ENCODE measurements at regions not wholly inside any gene's neighbourhood (a gene's known extent, or its start where the extent isn't known, plus 50 kb on each side); places are given as distances from the start of the nearest gene placed in this dataset.
"Not testable (repeated sequence)": the region's sequence is repeated elsewhere in the genome, so short reads cannot be mapped to it uniquely, and the experiment has no call there.

- no peaks in the 10 kb centered on the region for H3K27me3 Mint-ChIP-seq
- H3K9me3 Mint-ChIP-seq (ENCODE audit: low read depth) = peaks cover 14% of the 10 kb centered on the region
- H3K4me3 Mint-ChIP-seq (ENCODE audit: low read depth) = no peak overlapping the region
- peaks cover 5% of the 10 kb centered on the region for H3K4me1 Mint-ChIP-seq (ENCODE audit: low read depth)
- H3K27ac Mint-ChIP-seq = no peak overlapping the region
- DNase-seq (ENCODE audit: low spot score, unreplicated experiment) = no peak
- H3K36me3 Mint-ChIP-seq (ENCODE audit: insufficient read depth) = peaks cover 1% of the 10 kb centered on the region
- no peak for TF ChIP-seq CTCF (IDR thresholded peaks at IDR 0.05; ENCODE audit: unreplicated experiment)
These were observed 1296.0 kb upstream of the NXPH2 start for GRCh38 chr2:140076164-140076563.

GRCh38 chr2:140073763-140074162 is 1293.6 kb upstream of the NXPH2 start:
- not testable (repeated sequence) for DNase-seq (ENCODE audit: low spot score, unreplicated experiment); H3K4me1 Mint-ChIP-seq (ENCODE audit: low read depth); H3K27me3 Mint-ChIP-seq; H3K36me3 Mint-ChIP-seq (ENCODE audit: insufficient read depth); H3K4me3 Mint-ChIP-seq (ENCODE audit: low read depth); H3K27ac Mint-ChIP-seq
- H3K9me3 Mint-ChIP-seq (ENCODE audit: low read depth) = peaks cover 14% of the 10 kb centered on the region

GRCh38 chr2:140067661-140068060 is 1287.5 kb upstream of the NXPH2 start:
- DNase-seq (ENCODE audit: low spot score, unreplicated experiment) = no peak
- Mint-ChIP-seq H3K4me3 (ENCODE audit: low read depth) (no peak overlapping the region), H3K36me3 (ENCODE audit: insufficient read depth) (no peaks in the 10 kb centered on the region), H3K4me1 (ENCODE audit: low read depth) (no peaks in the 10 kb centered on the region), H3K27me3 (no peaks in the 10 kb centered on the region), H3K27ac (no peak overlapping the region), H3K9me3 (ENCODE audit: low read depth) (no peaks in the 10 kb centered on the region)
- no peak for TF ChIP-seq CTCF (IDR thresholded peaks at IDR 0.05; ENCODE audit: unreplicated experiment)

- no peaks in the 10 kb centered on the region for H3K4me1 Mint-ChIP-seq (ENCODE audit: low read depth)
- H3K36me3 Mint-ChIP-seq (ENCODE audit: insufficient read depth) = no peaks in the 10 kb centered on the region
- no peak for DNase-seq (ENCODE audit: low spot score, unreplicated experiment)
- no peak for TF ChIP-seq CTCF (IDR thresholded peaks at IDR 0.05; ENCODE audit: unreplicated experiment)
- H3K9me3 Mint-ChIP-seq (ENCODE audit: low read depth) = no peaks in the 10 kb centered on the region
- H3K27me3 Mint-ChIP-seq = no peaks in the 10 kb centered on the region
- H3K27ac Mint-ChIP-seq = no peak overlapping the region
- no peak overlapping the region for H3K4me3 Mint-ChIP-seq (ENCODE audit: low read depth)
These were observed 1284.1 kb upstream of the NXPH2 start for GRCh38 chr2:140064243-140064642.

GRCh38 chr2:140063356-140063755 is 1283.2 kb upstream of the NXPH2 start:
- H3K9me3 Mint-ChIP-seq (ENCODE audit: low read depth) = no peaks in the 10 kb centered on the region
- no peaks in the 10 kb centered on the region for H3K27me3 Mint-ChIP-seq
- DNase-seq (ENCODE audit: low spot score, unreplicated experiment) = no peak
- no peaks in the 10 kb centered on the region for H3K4me1 Mint-ChIP-seq (ENCODE audit: low read depth)
- no peak for TF ChIP-seq CTCF (IDR thresholded peaks at IDR 0.05; ENCODE audit: unreplicated experiment)
- no peaks in the 10 kb centered on the region for H3K36me3 Mint-ChIP-seq (ENCODE audit: insufficient read depth)
- no peak overlapping the region for H3K27ac Mint-ChIP-seq
- H3K4me3 Mint-ChIP-seq (ENCODE audit: low read depth) = no peak overlapping the region

GRCh38 chr2:140061240-140061639 is 1281.0 kb upstream of the NXPH2 start:
- Mint-ChIP-seq H3K9me3 (ENCODE audit: low read depth) (no peaks in the 10 kb centered on the region), H3K27ac (no peak overlapping the region), H3K4me3 (ENCODE audit: low read depth) (no peak overlapping the region), H3K27me3 (no peaks in the 10 kb centered on the region), H3K4me1 (ENCODE audit: low read depth) (no peaks in the 10 kb centered on the region), H3K36me3 (ENCODE audit: insufficient read depth) (no peaks in the 10 kb centered on the region)
- DNase-seq (ENCODE audit: low spot score, unreplicated experiment) = no peak
- TF ChIP-seq CTCF (IDR thresholded peaks at IDR 0.05; ENCODE audit: unreplicated experiment) = no peak
